Large intestine (tissue), 3 donors: ENCODE measurements at regions not wholly inside any gene's neighbourhood (a gene's known extent, or its start where the extent isn't known, plus 50 kb on each side); places are given as distances from the start of the nearest gene placed in this dataset.

Experiments
- DNase-seq, 2 donors: peaks; one replicate each; pipeline versions ENCODE4 v3.0.0 to v3.0.0-alpha.2; 2013
- H3K27ac ChIP-seq: one replicate; pipeline ENCODE4 v1.5.1; 2013; ENCODE audit warnings: low read length
- H3K27me3 ChIP-seq: 2 replicates; pipeline ENCODE4 v1.6.1; 2013; ENCODE audit warnings: low read length; ENCODE audit not compliant: control insufficient read depth, insufficient read depth
- H3K36me3 ChIP-seq: 2 replicates; pipeline ENCODE4 v1.6.1; 2013; ENCODE audit warnings: low read length; ENCODE audit not compliant: control insufficient read depth, insufficient read depth
- H3K4me1 ChIP-seq: one replicate; pipeline ENCODE4 v1.6.1; 2013; ENCODE audit warnings: low read length; ENCODE audit not compliant: control insufficient read depth, insufficient read depth
- H3K4me3 ChIP-seq: one replicate; pipeline ENCODE4 v1.5.1; 2013; ENCODE audit warnings: low read length
- H3K9me3 ChIP-seq: one replicate; pipeline ENCODE4 v1.6.1; 2013; ENCODE audit warnings: mild to moderate bottlenecking, low read depth, low read length, moderate library complexity; ENCODE audit not compliant: control insufficient read depth
- WGBS: methylation state at CpG from one replicate; pipeline ENCODE4 v1.1.5; 2013; ENCODE audit warnings: low lambda C conversion rate; ENCODE audit not compliant: insufficient coverage; 5-methylcytosine and 5-hydroxymethylcytosine counted together

GRCh38 chr18:39842366-39842914 lies 2112.6 kb upstream of the PIK3C3 start:
- Histone ChIP-seq H3K36me3 (no peaks in the 10 kb centered on the region), H3K9me3 (no peaks in the 10 kb centered on the region)
- WGBS: no CpG with 5 or more reads among the region's 9 CpGs

GRCh38 chr18:39841482-39842365 lies 2113.3 kb upstream of the PIK3C3 start:
- Histone ChIP-seq H3K4me3 (peak overlapping the region; percentile 52), H3K9me3 (no peaks in the 10 kb centered on the region), H3K27ac (no peak overlapping the region), H3K36me3 (no peaks in the 10 kb centered on the region), H3K4me1 (peaks cover 8% of the 10 kb centered on the region), H3K27me3 (peaks cover 6% of the 10 kb centered on the region)
- 0% methylated on average over 1 of the region's 47 CpGs for WGBS
- DNase-seq: peak; percentile 60 to 75

More at GRCh38 chr18:39842366-39842914, 2112.6 kb upstream of the PIK3C3 start:
- no peak overlapping the region for H3K27ac ChIP-seq
- no peak overlapping the region for H3K4me3 ChIP-seq
- H3K4me1 ChIP-seq: peaks cover 8% of the 10 kb centered on the region
- no peak for DNase-seq
- H3K27me3 ChIP-seq: peaks cover 6% of the 10 kb centered on the region

GRCh38 chr18:39840856-39841481 lies 2114.1 kb upstream of the PIK3C3 start:
- no peaks in the 10 kb centered on the region for H3K9me3 ChIP-seq
- H3K4me3 ChIP-seq: peak overlapping the region; percentile 52
- peaks cover 6% of the 10 kb centered on the region for H3K27me3 ChIP-seq
- peaks cover 8% of the 10 kb centered on the region for H3K4me1 ChIP-seq
- no peak overlapping the region for H3K27ac ChIP-seq
- H3K36me3 ChIP-seq: no peaks in the 10 kb centered on the region
- DNase-seq: no peak
- 20% methylated on average over 1 of the region's 7 CpGs for WGBS

- Histone ChIP-seq H3K4me1 (peaks cover 8% of the 10 kb centered on the region), H3K9me3 (no peaks in the 10 kb centered on the region), H3K27me3 (peaks cover 6% of the 10 kb centered on the region), H3K36me3 (no peaks in the 10 kb centered on the region), H3K4me3 (no peak overlapping the region), H3K27ac (no peak overlapping the region)
- DNase-seq: peak in 1 of 2 donors; percentile 20
- WGBS: no CpG with 5 or more reads among the region's 3 CpGs
Measured at GRCh38 chr18:39840406-39840805, 2114.6 kb upstream of the PIK3C3 start.

GRCh38 chr18:39839782-39840181 lies 2115.3 kb upstream of the PIK3C3 start:
- WGBS: 86% methylated on average over 1 of the region's 4 CpGs
- no peaks in the 10 kb centered on the region for H3K9me3 ChIP-seq
- H3K27me3 ChIP-seq: peaks cover 6% of the 10 kb centered on the region
- H3K27ac ChIP-seq: no peak overlapping the region
- no peak overlapping the region for H3K4me3 ChIP-seq
- no peaks in the 10 kb centered on the region for H3K36me3 ChIP-seq
- DNase-seq: no peak
- peaks cover 8% of the 10 kb centered on the region for H3K4me1 ChIP-seq

- WGBS: 100% methylated on average over 1 of the region's 3 CpGs
- peaks cover 6% of the 10 kb centered on the region for H3K27me3 ChIP-seq
- H3K4me1 ChIP-seq: peaks cover 8% of the 10 kb centered on the region
- H3K36me3 ChIP-seq: no peaks in the 10 kb centered on the region
- no peak overlapping the region for H3K27ac ChIP-seq
- DNase-seq: no peak
- no peak overlapping the region for H3K4me3 ChIP-seq
- H3K9me3 ChIP-seq: no peaks in the 10 kb centered on the region
Measured at GRCh38 chr18:39838831-39839230, 2116.2 kb upstream of the PIK3C3 start.

- H3K36me3 ChIP-seq: no peaks in the 10 kb centered on the region
- no peaks in the 10 kb centered on the region for H3K4me1 ChIP-seq
- no peak for DNase-seq
- no peak overlapping the region for H3K27ac ChIP-seq
- H3K9me3 ChIP-seq: no peaks in the 10 kb centered on the region
- no peaks in the 10 kb centered on the region for H3K27me3 ChIP-seq
- WGBS: 79% methylated on average over 3 of the region's 4 CpGs
- no peak overlapping the region for H3K4me3 ChIP-seq
Measured at GRCh38 chr18:39835303-39836030, 2119.6 kb upstream of the PIK3C3 start.

- H3K4me3 ChIP-seq: no peak overlapping the region
- no peaks in the 10 kb centered on the region for H3K36me3 ChIP-seq
- no peaks in the 10 kb centered on the region for H3K4me1 ChIP-seq
- DNase-seq: no peak
- no peak overlapping the region for H3K27ac ChIP-seq
- no peaks in the 10 kb centered on the region for H3K9me3 ChIP-seq
- 100% methylated on average over 1 of the region's 4 CpGs for WGBS
- no peaks in the 10 kb centered on the region for H3K27me3 ChIP-seq
Measured at GRCh38 chr18:39834636-39835035, 2120.4 kb upstream of the PIK3C3 start.

GRCh38 chr18:39825485-39826150 lies 2129.4 kb upstream of the PIK3C3 start:
- no peak for DNase-seq
- Histone ChIP-seq H3K27me3 (no peaks in the 10 kb centered on the region), H3K4me1 (no peaks in the 10 kb centered on the region), H3K4me3 (no peak overlapping the region), H3K9me3 (no peaks in the 10 kb centered on the region), H3K36me3 (no peaks in the 10 kb centered on the region), H3K27ac (no peak overlapping the region)
- no CpG with 5 or more reads among the region's 1 CpG for WGBS

- Histone ChIP-seq H3K36me3 (no peaks in the 10 kb centered on the region), H3K27me3 (no peaks in the 10 kb centered on the region), H3K4me1 (no peaks in the 10 kb centered on the region), H3K9me3 (no peaks in the 10 kb centered on the region), H3K27ac (no peak overlapping the region), H3K4me3 (no peak overlapping the region)
- WGBS: no CpG with 5 or more reads among the region's 3 CpGs
- no peak for DNase-seq
Measured at GRCh38 chr18:39806525-39806924, 2148.5 kb upstream of the PIK3C3 start.
